Tongue (tissue), 1 donor: ENCODE measurements at regions not wholly inside any gene's neighbourhood (a gene's known extent, or its start where the extent isn't known, plus 50 kb on each side); places are given as distances from the start of the nearest gene placed in this dataset.

Experiments
- DNase-seq: peaks from one replicate; pipeline ENCODE4 v3.0.0-alpha.2; 2015

GRCh38 chr11:8799273-8799672, 111.7 kb upstream of the AKIP1 start:
- no peak for DNase-seq

GRCh38 chr11:8800520-8801110, 110.4 kb upstream of the AKIP1 start:
- no peak for DNase-seq

GRCh38 chr11:8801121-8801520, 109.9 kb upstream of the AKIP1 start:
- DNase-seq = no peak

- DNase-seq = no peak
Observed at GRCh38 chr11:8802251-8802650, 108.7 kb upstream of the AKIP1 start.

GRCh38 chr11:8803973-8804372, 107.0 kb upstream of the AKIP1 start:
- DNase-seq = no peak

- DNase-seq = no peak
Observed at GRCh38 chr11:8805296-8805695, 105.7 kb upstream of the AKIP1 start.

- DNase-seq = no peak
Observed at GRCh38 chr11:8806974-8807373, 104.0 kb upstream of the AKIP1 start.

- DNase-seq = peak; percentile 71
Observed at GRCh38 chr11:8807544-8808225, 103.3 kb upstream of the AKIP1 start.

- DNase-seq = no peak
Observed at GRCh38 chr11:8808226-8808585, 102.8 kb upstream of the AKIP1 start.

- peak; percentile 62 for DNase-seq
Observed at GRCh38 chr11:8809241-8809938, 101.6 kb upstream of the AKIP1 start.

GRCh38 chr11:8809939-8810539, 101.0 kb upstream of the AKIP1 start:
- DNase-seq = peak; percentile 79

- peak; percentile 91 for DNase-seq
Observed at GRCh38 chr11:8810540-8811301, 100.3 kb upstream of the AKIP1 start.

- no peak for DNase-seq
Observed at GRCh38 chr11:8811571-8811970, 99.4 kb upstream of the AKIP1 start.

GRCh38 chr11:8812438-8812837, 98.6 kb upstream of the AKIP1 start:
- no peak for DNase-seq

GRCh38 chr11:8813658-8814057, 97.3 kb upstream of the AKIP1 start:
- peak; percentile 89 for DNase-seq

GRCh38 chr11:8814209-8814922, 96.6 kb upstream of the AKIP1 start:
- no peak for DNase-seq

- no peak for DNase-seq
Observed at GRCh38 chr11:8814923-8815240, 96.1 kb upstream of the AKIP1 start.

- no peak for DNase-seq
Observed at GRCh38 chr11:8818421-8818820, 92.6 kb upstream of the AKIP1 start.

GRCh38 chr11:8820401-8820800, 90.6 kb upstream of the AKIP1 start:
- DNase-seq = no peak

- DNase-seq = no peak
Observed at GRCh38 chr11:8822469-8822868, 88.5 kb upstream of the AKIP1 start.

- DNase-seq = no peak
Observed at GRCh38 chr11:8823174-8823742, 87.7 kb upstream of the AKIP1 start.
